ENCODE measurements at regions not wholly inside any gene's neighbourhood (a gene's known extent, or its start where the extent isn't known, plus 50 kb on each side); places are given as distances from the start of the nearest gene placed in this dataset.

DNA sequence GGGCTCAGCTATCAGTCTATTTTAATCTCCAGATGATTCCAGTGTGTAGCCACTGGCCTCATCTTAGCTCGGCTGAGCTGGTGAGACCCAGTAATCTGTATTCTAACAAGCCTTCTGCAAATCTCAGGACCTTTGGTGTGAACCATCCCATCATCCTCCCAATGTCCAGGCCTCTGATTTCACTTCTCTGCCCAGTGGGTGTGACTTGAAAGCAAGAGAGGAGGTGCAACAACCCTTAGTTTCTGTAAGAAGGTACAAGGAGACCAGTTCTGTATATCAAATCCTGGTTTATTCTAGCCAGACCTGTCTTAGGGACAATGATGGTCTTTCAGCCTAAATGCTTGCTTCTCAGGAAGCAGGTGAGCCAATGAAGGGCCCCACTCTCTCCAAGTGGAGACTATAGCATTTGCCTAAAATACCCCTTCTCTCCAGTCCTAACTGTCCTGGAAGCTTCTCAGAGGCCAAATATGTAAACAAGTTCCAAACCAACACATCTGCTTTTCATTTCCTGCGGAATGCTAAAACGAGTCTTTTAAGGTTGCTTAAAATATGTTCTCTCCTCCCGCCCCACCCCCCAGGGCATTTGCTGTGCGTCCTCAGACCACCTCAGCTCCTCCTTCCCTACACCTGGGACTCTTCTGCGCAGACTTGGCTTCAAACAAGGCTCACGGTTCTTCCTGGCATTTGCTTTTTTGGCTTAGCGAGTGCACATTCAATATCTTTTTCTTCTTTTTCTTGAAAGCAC, 78.4 kb upstream of the FUT8 start:
- TF ChIP-seq, protein P1, sequence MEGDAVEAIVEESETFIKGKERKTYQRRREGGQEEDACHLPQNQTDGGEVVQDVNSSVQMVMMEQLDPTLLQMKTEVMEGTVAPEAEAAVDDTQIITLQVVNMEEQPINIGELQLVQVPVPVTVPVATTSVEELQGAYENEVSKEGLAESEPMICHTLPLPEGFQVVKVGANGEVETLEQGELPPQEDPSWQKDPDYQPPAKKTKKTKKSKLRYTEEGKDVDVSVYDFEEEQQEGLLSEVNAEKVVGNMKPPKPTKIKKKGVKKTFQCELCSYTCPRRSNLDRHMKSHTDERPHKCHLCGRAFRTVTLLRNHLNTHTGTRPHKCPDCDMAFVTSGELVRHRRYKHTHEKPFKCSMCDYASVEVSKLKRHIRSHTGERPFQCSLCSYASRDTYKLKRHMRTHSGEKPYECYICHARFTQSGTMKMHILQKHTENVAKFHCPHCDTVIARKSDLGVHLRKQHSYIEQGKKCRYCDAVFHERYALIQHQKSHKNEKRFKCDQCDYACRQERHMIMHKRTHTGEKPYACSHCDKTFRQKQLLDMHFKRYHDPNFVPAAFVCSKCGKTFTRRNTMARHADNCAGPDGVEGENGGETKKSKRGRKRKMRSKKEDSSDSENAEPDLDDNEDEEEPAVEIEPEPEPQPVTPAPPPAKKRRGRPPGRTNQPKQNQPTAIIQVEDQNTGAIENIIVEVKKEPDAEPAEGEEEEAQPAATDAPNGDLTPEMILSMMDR (IDR thresholded peaks at IDR 0.05), result no peak
- TF ChIP-seq POLR2A (IDR thresholded peaks at IDR 0.05), result no peak
